Fibroblast of peridontal ligament (primary cell): ENCODE measurements at regions not wholly inside any gene's neighbourhood (a gene's known extent, or its start where the extent isn't known, plus 50 kb on each side); places are given as distances from the start of the nearest gene placed in this dataset.

Experiments used
- DNase-seq: peaks from one replicate; pipeline ENCODE4 v3.0.0-alpha.2; 2010; ENCODE audit errors: extremely low read depth

- no peak for DNase-seq
Measured at GRCh38 chr13:73262862-73263627, 204.2 kb downstream of the KLF5 start.

- DNase-seq, result no peak
Measured at GRCh38 chr13:73261739-73262216, 203.0 kb downstream of the KLF5 start.

- DNase-seq, result no peak
Measured at GRCh38 chr13:73259061-73260017, 200.5 kb downstream of the KLF5 start.

GRCh38 chr13:73258406-73258805 is 199.6 kb downstream of the KLF5 start:
- no peak for DNase-seq

GRCh38 chr13:73254827-73255226 is 196.0 kb downstream of the KLF5 start:
- DNase-seq, result no peak

GRCh38 chr13:73251626-73252265 is 192.9 kb downstream of the KLF5 start:
- no peak for DNase-seq

GRCh38 chr13:73250061-73250460 is 191.3 kb downstream of the KLF5 start:
- DNase-seq, result no peak

- DNase-seq, result no peak
Measured at GRCh38 chr13:73248711-73249580, 190.1 kb downstream of the KLF5 start.

GRCh38 chr13:73248154-73248553 is 189.3 kb downstream of the KLF5 start:
- no peak for DNase-seq

- DNase-seq, result no peak
Measured at GRCh38 chr13:73245246-73245645, 186.4 kb downstream of the KLF5 start.

GRCh38 chr13:73244467-73244866 is 185.7 kb downstream of the KLF5 start:
- DNase-seq, result no peak

- DNase-seq, result no peak
Measured at GRCh38 chr13:73242515-73243015, 183.8 kb downstream of the KLF5 start.

- DNase-seq, result no peak
Measured at GRCh38 chr13:73240193-73240592, 181.4 kb downstream of the KLF5 start.

- DNase-seq, result no peak
Measured at GRCh38 chr13:73235385-73235784, 176.6 kb downstream of the KLF5 start.

- no peak for DNase-seq
Measured at GRCh38 chr13:73231471-73231870, 172.7 kb downstream of the KLF5 start.

- no peak for DNase-seq
Measured at GRCh38 chr13:73230716-73231115, 171.9 kb downstream of the KLF5 start.

GRCh38 chr13:73228546-73228945 is 169.7 kb downstream of the KLF5 start:
- no peak for DNase-seq

GRCh38 chr13:73225990-73226389 is 167.2 kb downstream of the KLF5 start:
- no peak for DNase-seq

- DNase-seq, result no peak
Measured at GRCh38 chr13:73224703-73225102, 165.9 kb downstream of the KLF5 start.

- no peak for DNase-seq
Measured at GRCh38 chr13:73223372-73223781, 164.6 kb downstream of the KLF5 start.
